ENCODE measurements at regions not wholly inside any gene's neighbourhood (a gene's known extent, or its start where the extent isn't known, plus 50 kb on each side); places are given as distances from the start of the nearest gene placed in this dataset.

- TF ChIP-seq CTCF (IDR thresholded peaks at IDR 0.05 in 2 of 3, conservative IDR thresholded peaks at IDR 0.05 in 1 of 3; ENCODE audit: borderline replicate concordance in 1 of 3, insufficient read depth in 1 of 3, low read depth in 2 of 3, low read length in 2 of 3), result no peak
- no peak for TF ChIP-seq MAX (IDR thresholded peaks at IDR 0.05)
- no peak for TF ChIP-seq POLR2A (IDR thresholded peaks at IDR 0.05; ENCODE audit: borderline replicate concordance, extremely low read depth, insufficient read depth, insufficient read length)
- no peak for TF ChIP-seq EZH2 (IDR thresholded peaks at IDR 0.05)
Observed at GRCh38 chr13:106821979-106822378, 254.0 kb upstream of the ARGLU1 start.
